ENCODE measurements at regions not wholly inside any gene's neighbourhood (a gene's known extent, or its start where the extent isn't known, plus 50 kb on each side); places are given as distances from the start of the nearest gene placed in this dataset.
"Not testable (repeated sequence)": the region's sequence is repeated elsewhere in the genome, so short reads cannot be mapped to it uniquely, and the experiment has no call there.

DNA sequence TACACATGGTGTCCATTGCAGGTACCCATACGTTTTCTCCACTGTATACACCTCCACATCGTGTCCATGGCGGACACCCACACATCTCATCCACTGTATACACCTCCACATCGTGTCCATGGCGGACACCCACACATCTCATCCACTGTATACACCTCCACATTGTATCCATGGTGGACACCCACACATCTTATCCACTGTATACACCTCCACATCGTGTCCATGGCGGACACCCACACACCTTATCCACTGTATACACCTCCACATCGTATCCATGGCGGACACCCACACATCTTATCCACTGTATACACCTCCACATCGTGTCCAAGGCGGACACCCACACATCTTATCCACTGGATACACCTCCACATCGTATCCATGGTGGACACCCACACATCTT, 50.4 kb upstream of the TTC34 start:
- not testable (repeated sequence) for H3K9me3 ChIP-seq (ENCODE audit: low read length); H3F3A ChIP-seq (ENCODE audit: insufficient read depth, low read length); H3K9ac ChIP-seq (ENCODE audit: low read length); H3K9me2 ChIP-seq (ENCODE audit: low read depth, low read length); H3K79me2 ChIP-seq (ENCODE audit: insufficient read depth, low read length); H3K36me3 ChIP-seq (ENCODE audit: insufficient read depth, low read length); H2AFZ ChIP-seq (ENCODE audit: low read length); H3K4me1 ChIP-seq (ENCODE audit: insufficient read depth, low read length, severe bottlenecking); H4K20me1 ChIP-seq (ENCODE audit: insufficient read depth, low read length); H3K27ac ChIP-seq (ENCODE audit: low read depth, low read length, poor library complexity, severe bottlenecking); H3K27me3 ChIP-seq (ENCODE audit: insufficient read depth, low read length); H3K4me2 ChIP-seq (ENCODE audit: low read length); H3K4me3 ChIP-seq (ENCODE audit: low read depth, low read length, poor library complexity, severe bottlenecking)

DNA sequence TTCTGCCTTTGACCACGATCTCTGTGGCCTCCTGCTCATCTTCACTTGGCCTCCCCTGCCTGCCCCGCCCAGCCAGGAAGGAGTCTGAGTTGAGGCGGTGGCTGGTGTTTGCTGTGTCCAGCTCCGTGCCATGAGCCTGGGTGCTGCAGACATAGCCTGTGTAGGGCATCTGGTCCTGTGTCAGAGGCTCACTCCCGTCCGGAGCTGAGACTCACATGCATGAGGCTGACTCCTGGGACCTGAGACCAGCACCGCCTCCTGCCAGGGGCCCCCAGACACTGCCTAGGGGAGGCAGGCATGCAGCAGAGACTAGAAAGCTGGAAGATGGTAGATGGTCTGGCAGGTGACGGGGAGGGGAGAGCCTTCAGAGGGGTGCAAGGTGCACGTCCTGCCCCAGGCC, 52.2 kb upstream of the TTC34 start:
- H4K20me1 ChIP-seq (ENCODE audit: insufficient read depth, low read length): no peaks in the 10 kb centered on the region

DNA sequence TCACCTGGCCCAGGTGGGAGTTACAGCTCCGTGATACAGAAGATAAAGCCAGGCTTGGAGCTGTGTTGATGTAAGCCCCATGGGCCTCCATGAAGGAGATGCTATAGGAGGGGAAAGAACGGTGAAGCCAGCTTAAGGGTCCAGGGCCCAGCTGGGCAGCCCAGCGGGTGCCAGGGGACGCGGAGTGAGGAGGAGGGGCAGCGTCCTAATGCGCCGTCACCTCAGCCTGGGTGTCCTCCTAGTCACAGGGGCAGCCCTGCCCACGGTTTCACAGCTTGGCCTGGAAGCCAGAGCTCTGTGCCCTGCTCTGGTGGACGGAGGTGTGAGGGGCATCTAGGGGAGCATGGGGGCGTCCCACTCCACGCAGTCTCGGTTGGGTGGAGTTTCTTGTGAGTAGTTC, 52.7 kb upstream of the TTC34 start:
- Histone ChIP-seq H3K79me2 (ENCODE audit: insufficient read depth, low read length) (no peaks in the 10 kb centered on the region), H2AFZ (ENCODE audit: low read length) (no peak overlapping the region), H3F3A (ENCODE audit: insufficient read depth, low read length) (no peaks in the 10 kb centered on the region), H3K4me2 (ENCODE audit: low read length) (no peak overlapping the region), H3K9me2 (ENCODE audit: low read depth, low read length) (no peaks in the 10 kb centered on the region), H3K36me3 (ENCODE audit: insufficient read depth, low read length) (no peaks in the 10 kb centered on the region), H3K27me3 (ENCODE audit: insufficient read depth, low read length) (no peaks in the 10 kb centered on the region), H3K9ac (ENCODE audit: low read length) (no peak overlapping the region), H3K9me3 (ENCODE audit: low read length) (no peaks in the 10 kb centered on the region), H3K4me3 (ENCODE audit: low read depth, low read length, poor library complexity, severe bottlenecking) (no peak overlapping the region), H3K27ac (ENCODE audit: low read depth, low read length, poor library complexity, severe bottlenecking) (no peak overlapping the region), H4K20me1 (ENCODE audit: insufficient read depth, low read length) (no peaks in the 10 kb centered on the region), H3K4me1 (ENCODE audit: insufficient read depth, low read length, severe bottlenecking) (no peaks in the 10 kb centered on the region)
- no peak for TF ChIP-seq EZH2 (IDR thresholded peaks at IDR 0.05; ENCODE audit: borderline replicate concordance, low read length)
- TF ChIP-seq, protein P1, sequence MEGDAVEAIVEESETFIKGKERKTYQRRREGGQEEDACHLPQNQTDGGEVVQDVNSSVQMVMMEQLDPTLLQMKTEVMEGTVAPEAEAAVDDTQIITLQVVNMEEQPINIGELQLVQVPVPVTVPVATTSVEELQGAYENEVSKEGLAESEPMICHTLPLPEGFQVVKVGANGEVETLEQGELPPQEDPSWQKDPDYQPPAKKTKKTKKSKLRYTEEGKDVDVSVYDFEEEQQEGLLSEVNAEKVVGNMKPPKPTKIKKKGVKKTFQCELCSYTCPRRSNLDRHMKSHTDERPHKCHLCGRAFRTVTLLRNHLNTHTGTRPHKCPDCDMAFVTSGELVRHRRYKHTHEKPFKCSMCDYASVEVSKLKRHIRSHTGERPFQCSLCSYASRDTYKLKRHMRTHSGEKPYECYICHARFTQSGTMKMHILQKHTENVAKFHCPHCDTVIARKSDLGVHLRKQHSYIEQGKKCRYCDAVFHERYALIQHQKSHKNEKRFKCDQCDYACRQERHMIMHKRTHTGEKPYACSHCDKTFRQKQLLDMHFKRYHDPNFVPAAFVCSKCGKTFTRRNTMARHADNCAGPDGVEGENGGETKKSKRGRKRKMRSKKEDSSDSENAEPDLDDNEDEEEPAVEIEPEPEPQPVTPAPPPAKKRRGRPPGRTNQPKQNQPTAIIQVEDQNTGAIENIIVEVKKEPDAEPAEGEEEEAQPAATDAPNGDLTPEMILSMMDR (IDR thresholded peaks at IDR 0.05; ENCODE audit: low read length): no peak

More for the DNA sequence above, 52.2 kb upstream of the TTC34 start:
- Histone ChIP-seq H3K9me3 (ENCODE audit: low read length) (no peaks in the 10 kb centered on the region), H2AFZ (ENCODE audit: low read length) (no peak overlapping the region), H3K4me2 (ENCODE audit: low read length) (no peak overlapping the region), H3K9me2 (ENCODE audit: low read depth, low read length) (no peaks in the 10 kb centered on the region), H3K4me3 (ENCODE audit: low read depth, low read length, poor library complexity, severe bottlenecking) (no peak overlapping the region), H3K9ac (ENCODE audit: low read length) (no peak overlapping the region), H3F3A (ENCODE audit: insufficient read depth, low read length) (no peaks in the 10 kb centered on the region), H3K4me1 (ENCODE audit: insufficient read depth, low read length, severe bottlenecking) (no peaks in the 10 kb centered on the region), H3K79me2 (ENCODE audit: insufficient read depth, low read length) (no peaks in the 10 kb centered on the region), H3K36me3 (ENCODE audit: insufficient read depth, low read length) (no peaks in the 10 kb centered on the region), H3K27me3 (ENCODE audit: insufficient read depth, low read length) (no peaks in the 10 kb centered on the region), H3K27ac (ENCODE audit: low read depth, low read length, poor library complexity, severe bottlenecking) (no peak overlapping the region)
- TF ChIP-seq, protein P1 (IDR thresholded peaks at IDR 0.05; ENCODE audit: low read length): no peak
- TF ChIP-seq EZH2 (IDR thresholded peaks at IDR 0.05; ENCODE audit: borderline replicate concordance, low read length): no peak

DNA sequence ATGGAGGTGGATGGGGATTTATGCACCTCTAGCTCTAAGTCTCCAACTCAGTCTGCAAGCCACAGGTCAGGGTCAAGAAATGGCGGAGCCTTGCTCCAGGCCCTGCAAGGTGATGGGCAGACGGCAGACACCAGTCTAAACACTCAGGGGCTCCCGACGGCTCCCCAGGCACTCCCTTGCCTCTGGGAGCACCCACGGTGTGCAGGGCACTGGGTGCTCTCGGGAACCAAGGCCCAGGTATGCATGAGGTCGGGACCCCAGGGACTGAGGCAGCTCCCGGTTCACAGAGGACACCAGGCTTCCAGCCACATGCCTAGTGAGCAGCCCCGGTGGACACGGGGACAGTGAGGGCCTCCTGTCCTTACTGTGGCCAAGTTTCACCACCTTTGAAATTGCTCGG, 53.1 kb upstream of the TTC34 start:
- H3K79me2 ChIP-seq (ENCODE audit: insufficient read depth, low read length): no peaks in the 10 kb centered on the region
- no peak overlapping the region for H2AFZ ChIP-seq (ENCODE audit: low read length)
- H3K9me3 ChIP-seq (ENCODE audit: low read length): no peaks in the 10 kb centered on the region
- H3K27me3 ChIP-seq (ENCODE audit: insufficient read depth, low read length): no peaks in the 10 kb centered on the region
- no peaks in the 10 kb centered on the region for H3K4me1 ChIP-seq (ENCODE audit: insufficient read depth, low read length, severe bottlenecking)
- no peak overlapping the region for H3K9ac ChIP-seq (ENCODE audit: low read length)
- no peaks in the 10 kb centered on the region for H3K9me2 ChIP-seq (ENCODE audit: low read depth, low read length)
- TF ChIP-seq EZH2 (IDR thresholded peaks at IDR 0.05; ENCODE audit: borderline replicate concordance, low read length): no peak
- TF ChIP-seq, protein P1 (IDR thresholded peaks at IDR 0.05; ENCODE audit: low read length): no peak
- H3K4me2 ChIP-seq (ENCODE audit: low read length): no peak overlapping the region
- no peaks in the 10 kb centered on the region for H3F3A ChIP-seq (ENCODE audit: insufficient read depth, low read length)
- H3K4me3 ChIP-seq (ENCODE audit: low read depth, low read length, poor library complexity, severe bottlenecking): no peak overlapping the region
- H3K36me3 ChIP-seq (ENCODE audit: insufficient read depth, low read length): no peaks in the 10 kb centered on the region
- no peak overlapping the region for H3K27ac ChIP-seq (ENCODE audit: low read depth, low read length, poor library complexity, severe bottlenecking)
- no peaks in the 10 kb centered on the region for H4K20me1 ChIP-seq (ENCODE audit: insufficient read depth, low read length)

Data from OCI-LY1 (cell line).